Stomach (tissue), 8 donors: ENCODE measurements at regions not wholly inside any gene's neighbourhood (a gene's known extent, or its start where the extent isn't known, plus 50 kb on each side); places are given as distances from the start of the nearest gene placed in this dataset.

ENCODE experiments used
- DNase-seq, 2 donors: peaks; one replicate each; pipeline versions ENCODE4 v3.0.0 to v3.0.0-alpha.2; 2013 to 2019
- H3K27ac ChIP-seq, 5 donors: fragments of 200-600 bp in 4 of 5; sonication (generic) in 4 of 5; one replicate each; pipeline ENCODE4 v1.5.1; 2013 to 2019; ENCODE audit warnings: mild to moderate bottlenecking in 1 of 5, moderate library complexity in 1 of 5
- H3K27me3 ChIP-seq, 3 donors: fragments of 200-600 bp; sonication (generic); one replicate each; pipeline ENCODE4 v1.5.1; 2017 to 2019; ENCODE audit warnings: mixed run types in 1 of 3
- H3K36me3 ChIP-seq, 4 donors: fragments of 200-600 bp; sonication (generic); 1 replicate in 3 of 4; 2 replicates in 1 of 4; pipeline ENCODE4 v1.5.1; 2016 to 2019
- H3K4me1 ChIP-seq, 4 donors: fragments of 200-600 bp; sonication (generic); one replicate each; pipeline ENCODE4 v1.5.1; 2016 to 2019
- H3K4me3 ChIP-seq, 4 donors: fragments of 200-600 bp; sonication (generic) in 3 of 4; one replicate each; pipeline ENCODE4 v1.5.1; 2016 to 2019; ENCODE audit warnings: mild to moderate bottlenecking in 1 of 4
- H3K9me3 ChIP-seq, 4 donors: fragments of 200-600 bp; sonication (generic); one replicate each; pipeline ENCODE4 v1.5.1; 2016 to 2019
- EP300 ChIP-seq: sonication (generic); formaldehyde crosslinking; IDR thresholded peaks from one replicate; pipeline ENCODE4 v1.6.1; 2017; ENCODE audit warnings: antibody characterized with exemption
- POLR2A ChIP-seq, 4 donors: fragments of 450-650 bp; IDR thresholded peaks; one replicate each; pipeline ENCODE4 v1.6.1; 2016; ENCODE audit warnings: antibody characterized with exemption in 4 of 4, control low read depth in 2 of 4, mild to moderate bottlenecking in 1 of 4, moderate library complexity in 1 of 4
- POLR2AphosphoS5 ChIP-seq, 3 donors: sonication (generic); formaldehyde crosslinking; IDR thresholded peaks; one replicate each; pipeline ENCODE4 v1.6.1; 2016; ENCODE audit warnings: antibody characterized with exemption in 3 of 3
- WGBS, 5 donors: extraction: QIAGEN DNeasy Blood & Tissue Kit in 3 of 5; methylation state at CpG; one replicate each; pipeline versions ENCODE4 v1.1.5 to v1.1.7; 2013 to 2018; 5-methylcytosine and 5-hydroxymethylcytosine counted together
- intact Hi-C: fragments of 100-400 bp; cut with DNase I; formaldehyde crosslinking; loops from one replicate; pipeline ENCODE4 v1.15.1; 2023; ENCODE audit warnings: low total_unique reads
- TF ChIP-seq, protein P1 (sequence below), 7 experiments: fragments of 450-650 bp in 4 of 7; fragments of 200-600 bp in 3 of 7; sonication (generic) in 3 of 7; IDR thresholded peaks; one replicate each; pipeline ENCODE4 v1.5.1; 2016 to 2019; ENCODE audit warnings: antibody characterized with exemption in 7 of 7, control low read depth in 2 of 7, mild to moderate bottlenecking in 1 of 7
- donor health status: healthy with polysubstance abuse.
- donor health status: Bipolar disorder and iron deficiency.
- donor health status: healthy.

- WGBS, 5 donors, result 60 to 80% (median 76%) methylated on average over 1 of the region's 1 CpG
- TF ChIP-seq EP300, result no peak
- no peak for TF ChIP-seq POLR2A (IDR thresholded peaks at IDR 0.05)
- TF ChIP-seq POLR2AphosphoS5 (IDR thresholded peaks at IDR 0.05), result no peak
- TF ChIP-seq, protein P1, sequence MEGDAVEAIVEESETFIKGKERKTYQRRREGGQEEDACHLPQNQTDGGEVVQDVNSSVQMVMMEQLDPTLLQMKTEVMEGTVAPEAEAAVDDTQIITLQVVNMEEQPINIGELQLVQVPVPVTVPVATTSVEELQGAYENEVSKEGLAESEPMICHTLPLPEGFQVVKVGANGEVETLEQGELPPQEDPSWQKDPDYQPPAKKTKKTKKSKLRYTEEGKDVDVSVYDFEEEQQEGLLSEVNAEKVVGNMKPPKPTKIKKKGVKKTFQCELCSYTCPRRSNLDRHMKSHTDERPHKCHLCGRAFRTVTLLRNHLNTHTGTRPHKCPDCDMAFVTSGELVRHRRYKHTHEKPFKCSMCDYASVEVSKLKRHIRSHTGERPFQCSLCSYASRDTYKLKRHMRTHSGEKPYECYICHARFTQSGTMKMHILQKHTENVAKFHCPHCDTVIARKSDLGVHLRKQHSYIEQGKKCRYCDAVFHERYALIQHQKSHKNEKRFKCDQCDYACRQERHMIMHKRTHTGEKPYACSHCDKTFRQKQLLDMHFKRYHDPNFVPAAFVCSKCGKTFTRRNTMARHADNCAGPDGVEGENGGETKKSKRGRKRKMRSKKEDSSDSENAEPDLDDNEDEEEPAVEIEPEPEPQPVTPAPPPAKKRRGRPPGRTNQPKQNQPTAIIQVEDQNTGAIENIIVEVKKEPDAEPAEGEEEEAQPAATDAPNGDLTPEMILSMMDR (IDR thresholded peaks at IDR 0.05), result no peak
- intact Hi-C loops, result no loop called here
- DNase-seq, result no peak
- no peak overlapping the region for H3K27ac ChIP-seq
- no peaks in the 10 kb centered on the region for H3K36me3 ChIP-seq
- no peaks in the 10 kb centered on the region for H3K9me3 ChIP-seq
- H3K4me3 ChIP-seq, result no peak overlapping the region
- H3K4me1 ChIP-seq, result peaks cover 0 to 4% (median 0%) of the 10 kb centered on the region in 4 donors
- no peaks in the 10 kb centered on the region for H3K27me3 ChIP-seq
These were observed 552.4 kb upstream of the ZNF608 start for GRCh38 chr5:125298746-125299379.

- 69 to 80% (median 77%) methylated on average over 3 of the region's 3 CpGs for WGBS, 5 donors
These were observed 555.3 kb upstream of the ZNF608 start for GRCh38 chr5:125301711-125302110.

DNA sequence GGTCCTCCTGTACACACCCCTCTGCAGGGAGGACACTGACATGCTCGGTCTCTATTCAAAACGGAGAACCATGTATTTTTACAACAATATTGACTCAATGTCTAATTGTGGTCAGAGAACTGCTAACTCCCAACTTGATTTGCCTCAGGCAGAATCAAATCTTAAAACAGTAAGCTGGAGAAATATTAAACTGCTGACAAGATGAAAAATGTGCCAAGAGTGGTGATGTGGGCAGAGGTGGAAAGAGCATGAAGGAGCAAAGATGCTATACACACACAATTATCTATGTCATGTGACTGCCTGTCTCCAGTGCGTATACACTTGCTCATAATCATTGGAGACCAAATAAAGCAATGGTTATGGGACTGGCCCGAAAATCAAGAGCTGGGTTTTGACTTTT is 556.1 kb upstream of the ZNF608 start:
- no peak for DNase-seq
- no peaks in the 10 kb centered on the region for H3K27me3 ChIP-seq
- 79 to 86% (median 83%) methylated on average over 4 of the region's 4 CpGs for WGBS, 5 donors
- no peak overlapping the region for H3K4me3 ChIP-seq
- H3K4me1 ChIP-seq, result peaks cover 0 to 3% (median 0%) of the 10 kb centered on the region in 4 donors
- TF ChIP-seq EP300, result no peak
- no peak for TF ChIP-seq POLR2A (IDR thresholded peaks at IDR 0.05)
- TF ChIP-seq POLR2AphosphoS5 (IDR thresholded peaks at IDR 0.05), result no peak
- TF ChIP-seq, protein P1 (IDR thresholded peaks at IDR 0.05), result no peak
- no peaks in the 10 kb centered on the region for H3K36me3 ChIP-seq
- no peak overlapping the region for H3K27ac ChIP-seq
- peaks cover 0 to 5% (median 0%) of the 10 kb centered on the region in 4 donors for H3K9me3 ChIP-seq
- intact Hi-C loops, result no loop called here

More at GRCh38 chr5:125301711-125302110, 555.3 kb upstream of the ZNF608 start:
- Histone ChIP-seq H3K27me3 (no peaks in the 10 kb centered on the region), H3K4me3 (no peak overlapping the region), H3K9me3 (peaks cover 0 to 5% (median 0%) of the 10 kb centered on the region in 4 donors), H3K27ac (no peak overlapping the region), H3K36me3 (no peaks in the 10 kb centered on the region), H3K4me1 (peaks cover 0 to 4% (median 0%) of the 10 kb centered on the region in 4 donors)
- no peak for TF ChIP-seq POLR2AphosphoS5 (IDR thresholded peaks at IDR 0.05)
- TF ChIP-seq, protein P1 (IDR thresholded peaks at IDR 0.05), result no peak
- TF ChIP-seq EP300, result no peak
- TF ChIP-seq POLR2A (IDR thresholded peaks at IDR 0.05), result no peak
- intact Hi-C loops, result no loop called here
- DNase-seq, result no peak

DNA sequence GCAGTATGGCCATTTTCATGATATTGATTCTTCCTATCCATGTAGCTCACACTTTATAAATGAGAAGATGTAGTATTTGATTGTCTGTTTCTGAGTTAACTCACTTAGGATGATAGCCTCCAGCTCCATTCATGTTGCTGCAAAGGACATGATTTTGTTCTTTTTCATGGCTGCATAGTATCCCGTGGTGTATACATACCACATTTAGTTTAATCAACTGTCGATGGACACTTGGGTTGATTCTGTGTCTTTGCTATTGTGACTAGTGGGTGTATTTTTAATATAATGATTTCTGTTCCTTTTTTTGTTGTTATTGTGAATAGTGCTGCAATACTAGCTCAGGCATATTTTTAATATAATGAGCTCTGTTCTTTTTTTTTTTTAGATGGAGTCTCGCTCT is 560.3 kb upstream of the ZNF608 start:
- DNase-seq, result no peak
- TF ChIP-seq POLR2A (IDR thresholded peaks at IDR 0.05), result no peak
- TF ChIP-seq, protein P1 (IDR thresholded peaks at IDR 0.05), result no peak
- no peak for TF ChIP-seq POLR2AphosphoS5 (IDR thresholded peaks at IDR 0.05)
- no peak for TF ChIP-seq EP300
- H3K4me1 ChIP-seq, result no peaks in the 10 kb centered on the region
- no peaks in the 10 kb centered on the region for H3K27me3 ChIP-seq
- no peak overlapping the region for H3K27ac ChIP-seq
- peaks cover 0 to 5% (median 0%) of the 10 kb centered on the region in 4 donors for H3K9me3 ChIP-seq
- 93 to 98% (median 97%) methylated on average over 3 of the region's 3 CpGs for WGBS, 5 donors
- no peak overlapping the region for H3K4me3 ChIP-seq
- intact Hi-C loops, result no loop called here
- no peaks in the 10 kb centered on the region for H3K36me3 ChIP-seq
